ENCODE measurements at regions not wholly inside any gene's neighbourhood (a gene's known extent, or its start where the extent isn't known, plus 50 kb on each side); places are given as distances from the start of the nearest gene placed in this dataset.

DNA sequence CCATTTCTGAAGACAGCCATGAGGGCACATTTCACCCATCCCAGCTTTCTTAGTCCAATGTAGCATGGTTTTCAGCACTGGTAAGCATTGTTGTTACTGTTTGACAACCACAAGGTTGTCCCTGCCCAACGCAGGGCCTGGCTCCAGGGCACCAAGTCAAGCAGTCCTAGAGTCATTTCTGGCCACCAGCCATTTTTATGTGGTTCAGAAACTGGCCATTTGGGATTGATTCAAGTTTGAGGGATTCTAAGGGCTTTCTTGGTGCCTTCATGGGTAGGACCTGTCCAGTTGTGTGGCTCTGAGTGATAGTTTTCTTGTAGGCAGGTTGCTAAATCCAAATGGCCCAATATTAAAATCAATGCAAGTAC is 535.4 kb upstream of the USP24 start:
- TF ChIP-seq, protein P1, sequence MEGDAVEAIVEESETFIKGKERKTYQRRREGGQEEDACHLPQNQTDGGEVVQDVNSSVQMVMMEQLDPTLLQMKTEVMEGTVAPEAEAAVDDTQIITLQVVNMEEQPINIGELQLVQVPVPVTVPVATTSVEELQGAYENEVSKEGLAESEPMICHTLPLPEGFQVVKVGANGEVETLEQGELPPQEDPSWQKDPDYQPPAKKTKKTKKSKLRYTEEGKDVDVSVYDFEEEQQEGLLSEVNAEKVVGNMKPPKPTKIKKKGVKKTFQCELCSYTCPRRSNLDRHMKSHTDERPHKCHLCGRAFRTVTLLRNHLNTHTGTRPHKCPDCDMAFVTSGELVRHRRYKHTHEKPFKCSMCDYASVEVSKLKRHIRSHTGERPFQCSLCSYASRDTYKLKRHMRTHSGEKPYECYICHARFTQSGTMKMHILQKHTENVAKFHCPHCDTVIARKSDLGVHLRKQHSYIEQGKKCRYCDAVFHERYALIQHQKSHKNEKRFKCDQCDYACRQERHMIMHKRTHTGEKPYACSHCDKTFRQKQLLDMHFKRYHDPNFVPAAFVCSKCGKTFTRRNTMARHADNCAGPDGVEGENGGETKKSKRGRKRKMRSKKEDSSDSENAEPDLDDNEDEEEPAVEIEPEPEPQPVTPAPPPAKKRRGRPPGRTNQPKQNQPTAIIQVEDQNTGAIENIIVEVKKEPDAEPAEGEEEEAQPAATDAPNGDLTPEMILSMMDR (IDR thresholded peaks at IDR 0.05; ENCODE audit: partially characterized antibody, unreplicated experiment), result no peak
- DNase-seq, result no peak
- no peaks in the 10 kb centered on the region for H3K9me3 Mint-ChIP-seq (ENCODE audit: unreplicated experiment)
- H3K36me3 Mint-ChIP-seq (ENCODE audit: unreplicated experiment), result peaks cover 2% of the 10 kb centered on the region
- no peaks in the 10 kb centered on the region for H3K4me1 Mint-ChIP-seq (ENCODE audit: low read depth, unreplicated experiment)
- no peak overlapping the region for H3K4me3 Mint-ChIP-seq (ENCODE audit: unreplicated experiment)
- H3K27me3 Mint-ChIP-seq (ENCODE audit: unreplicated experiment), result no peaks in the 10 kb centered on the region
- H3K27ac Mint-ChIP-seq (ENCODE audit: unreplicated experiment), result no peak overlapping the region

DNA sequence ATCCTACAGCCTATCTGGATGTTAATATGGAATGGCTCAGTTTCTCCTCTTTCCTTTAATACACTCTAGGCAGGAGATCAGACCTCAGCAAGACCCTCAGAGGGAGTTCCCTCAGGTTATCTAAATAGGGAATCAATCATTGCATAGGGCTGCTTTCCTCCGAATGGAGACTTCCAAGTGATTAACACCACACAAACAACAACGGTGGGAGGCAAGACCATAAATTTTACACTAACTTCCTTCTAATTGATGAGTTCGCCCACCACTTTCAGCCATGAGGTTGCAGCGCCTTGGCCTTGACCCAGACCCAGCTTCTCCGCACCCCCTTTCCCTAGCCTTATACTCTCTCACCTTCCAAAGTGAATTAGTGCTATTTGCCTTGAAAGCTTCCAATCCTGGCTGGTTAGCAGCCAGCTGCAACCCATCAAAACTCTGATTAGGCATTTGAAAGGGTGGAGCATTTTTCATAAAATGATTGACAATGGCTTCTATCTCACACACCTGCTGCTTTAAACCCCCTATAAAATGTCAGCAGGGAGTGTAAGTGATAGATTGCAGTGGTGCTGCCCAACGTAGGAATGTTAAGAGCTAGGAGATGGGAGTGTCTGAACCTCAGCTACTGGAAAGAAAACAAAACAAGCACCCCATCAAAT is 534.9 kb upstream of the USP24 start:
- Mint-ChIP-seq H3K27me3 (ENCODE audit: unreplicated experiment) (no peaks in the 10 kb centered on the region), H3K4me3 (ENCODE audit: unreplicated experiment) (no peak overlapping the region), H3K27ac (ENCODE audit: unreplicated experiment) (no peak overlapping the region), H3K9me3 (ENCODE audit: unreplicated experiment) (no peaks in the 10 kb centered on the region), H3K36me3 (ENCODE audit: unreplicated experiment) (no peaks in the 10 kb centered on the region), H3K4me1 (ENCODE audit: low read depth, unreplicated experiment) (no peaks in the 10 kb centered on the region)
- no peak for DNase-seq
- TF ChIP-seq, protein P1 (IDR thresholded peaks at IDR 0.05; ENCODE audit: partially characterized antibody, unreplicated experiment), result no peak

DNA sequence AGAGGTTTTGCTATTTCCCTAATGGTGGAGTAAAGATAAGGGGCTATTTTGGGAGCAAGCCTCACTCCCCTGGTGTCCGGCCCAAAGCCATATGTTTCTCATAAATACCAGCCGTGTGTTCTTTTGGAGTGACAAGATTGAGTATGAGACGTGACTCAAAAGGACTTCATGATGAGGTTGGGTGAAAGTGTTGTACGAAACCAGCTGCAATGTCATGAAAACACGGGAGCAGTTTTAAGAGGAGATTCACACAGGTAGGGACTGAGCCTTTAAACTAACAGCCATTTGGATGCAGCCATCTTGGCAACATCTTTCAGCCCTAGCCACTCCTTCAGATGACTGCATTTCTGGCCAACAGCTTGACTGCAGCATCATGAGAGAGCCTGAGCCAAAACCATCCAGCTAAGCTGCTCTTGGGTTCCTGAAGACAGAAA is 532.3 kb upstream of the USP24 start:
- Mint-ChIP-seq H3K9me3 (ENCODE audit: unreplicated experiment) (no peaks in the 10 kb centered on the region), H3K4me1 (ENCODE audit: low read depth, unreplicated experiment) (no peaks in the 10 kb centered on the region), H3K4me3 (ENCODE audit: unreplicated experiment) (no peak overlapping the region), H3K36me3 (ENCODE audit: unreplicated experiment) (no peaks in the 10 kb centered on the region), H3K27ac (ENCODE audit: unreplicated experiment) (no peak overlapping the region), H3K27me3 (ENCODE audit: unreplicated experiment) (no peaks in the 10 kb centered on the region)
- TF ChIP-seq, protein P1 (IDR thresholded peaks at IDR 0.05; ENCODE audit: partially characterized antibody, unreplicated experiment), result no peak
- no peak for DNase-seq

DNA sequence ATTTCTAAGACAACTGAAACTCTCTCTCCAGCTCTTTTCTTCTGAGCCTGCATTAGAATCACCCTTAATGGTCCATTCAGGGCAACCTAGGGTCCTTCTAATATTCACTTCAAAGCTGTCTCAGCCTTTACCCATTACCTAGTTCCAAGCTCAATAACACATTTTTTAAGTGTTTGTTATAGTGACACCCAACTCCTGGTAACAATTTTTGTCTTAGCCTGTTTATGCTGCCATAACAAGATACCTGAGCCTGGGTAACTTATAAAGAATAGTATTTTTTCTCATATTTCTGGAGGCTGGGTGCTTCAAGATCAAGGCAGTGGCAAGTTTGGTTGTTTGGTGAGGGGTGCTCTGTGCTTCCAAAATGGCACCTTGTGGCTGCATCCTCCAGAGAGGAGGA is 531.5 kb upstream of the USP24 start:
- Mint-ChIP-seq H3K4me1 (ENCODE audit: low read depth, unreplicated experiment) (no peaks in the 10 kb centered on the region), H3K27me3 (ENCODE audit: unreplicated experiment) (no peaks in the 10 kb centered on the region), H3K4me3 (ENCODE audit: unreplicated experiment) (no peak overlapping the region), H3K27ac (ENCODE audit: unreplicated experiment) (no peak overlapping the region), H3K36me3 (ENCODE audit: unreplicated experiment) (no peaks in the 10 kb centered on the region), H3K9me3 (ENCODE audit: unreplicated experiment) (no peaks in the 10 kb centered on the region)
- TF ChIP-seq, protein P1 (IDR thresholded peaks at IDR 0.05; ENCODE audit: partially characterized antibody, unreplicated experiment), result no peak
- no peak for DNase-seq

DNA sequence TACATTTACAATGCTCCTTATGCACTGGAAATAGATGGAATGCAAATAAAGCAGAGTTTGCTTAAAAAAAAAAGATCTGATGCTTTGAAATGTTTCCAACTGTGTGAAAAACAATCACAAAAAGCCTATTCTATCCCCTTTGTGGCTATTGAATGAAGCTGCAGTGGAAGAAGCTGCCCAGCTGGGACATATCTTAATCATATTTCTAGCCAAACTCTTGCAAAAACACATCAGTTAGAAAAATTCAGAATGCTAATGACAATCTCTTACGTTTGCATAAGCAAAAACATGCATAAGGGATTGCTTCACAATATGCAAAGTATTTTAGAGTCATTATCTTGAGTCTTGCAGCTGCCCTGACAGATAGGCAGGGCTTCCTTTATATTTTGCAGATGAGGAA is 526.4 kb upstream of the USP24 start:
- no peak for DNase-seq
- Mint-ChIP-seq H3K9me3 (ENCODE audit: unreplicated experiment) (no peaks in the 10 kb centered on the region), H3K27me3 (ENCODE audit: unreplicated experiment) (no peaks in the 10 kb centered on the region), H3K36me3 (ENCODE audit: unreplicated experiment) (no peaks in the 10 kb centered on the region), H3K4me1 (ENCODE audit: low read depth, unreplicated experiment) (no peaks in the 10 kb centered on the region), H3K27ac (ENCODE audit: unreplicated experiment) (no peak overlapping the region), H3K4me3 (ENCODE audit: unreplicated experiment) (no peak overlapping the region)
- TF ChIP-seq, protein P1 (IDR thresholded peaks at IDR 0.05; ENCODE audit: partially characterized antibody, unreplicated experiment), result no peak

All from glutamatergic neuron (in vitro differentiated cells).